ENCODE measurements at regions not wholly inside any gene's neighbourhood (a gene's known extent, or its start where the extent isn't known, plus 50 kb on each side); places are given as distances from the start of the nearest gene placed in this dataset.

- TF ChIP-seq SIN3A (conservative IDR thresholded peaks at IDR 0.05 in 1 of 2, IDR thresholded peaks at IDR 0.05 in 1 of 2; ENCODE audit: low read depth in 1 of 2, low read length in 2 of 2): no peak
Measured at GRCh38 chr6:131469130-131469529, 103.9 kb upstream of the ARG1 start (continued).
